ENCODE measurements at regions not wholly inside any gene's neighbourhood (a gene's known extent, or its start where the extent isn't known, plus 50 kb on each side); places are given as distances from the start of the nearest gene placed in this dataset.

- no peaks in the 10 kb centered on the region for H3K9me3 ChIP-seq
- TF ChIP-seq, protein P1, sequence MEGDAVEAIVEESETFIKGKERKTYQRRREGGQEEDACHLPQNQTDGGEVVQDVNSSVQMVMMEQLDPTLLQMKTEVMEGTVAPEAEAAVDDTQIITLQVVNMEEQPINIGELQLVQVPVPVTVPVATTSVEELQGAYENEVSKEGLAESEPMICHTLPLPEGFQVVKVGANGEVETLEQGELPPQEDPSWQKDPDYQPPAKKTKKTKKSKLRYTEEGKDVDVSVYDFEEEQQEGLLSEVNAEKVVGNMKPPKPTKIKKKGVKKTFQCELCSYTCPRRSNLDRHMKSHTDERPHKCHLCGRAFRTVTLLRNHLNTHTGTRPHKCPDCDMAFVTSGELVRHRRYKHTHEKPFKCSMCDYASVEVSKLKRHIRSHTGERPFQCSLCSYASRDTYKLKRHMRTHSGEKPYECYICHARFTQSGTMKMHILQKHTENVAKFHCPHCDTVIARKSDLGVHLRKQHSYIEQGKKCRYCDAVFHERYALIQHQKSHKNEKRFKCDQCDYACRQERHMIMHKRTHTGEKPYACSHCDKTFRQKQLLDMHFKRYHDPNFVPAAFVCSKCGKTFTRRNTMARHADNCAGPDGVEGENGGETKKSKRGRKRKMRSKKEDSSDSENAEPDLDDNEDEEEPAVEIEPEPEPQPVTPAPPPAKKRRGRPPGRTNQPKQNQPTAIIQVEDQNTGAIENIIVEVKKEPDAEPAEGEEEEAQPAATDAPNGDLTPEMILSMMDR (IDR thresholded peaks at IDR 0.05), result no peak
- TF ChIP-seq POLR2A (IDR thresholded peaks at IDR 0.05), result no peak
- H3K27ac ChIP-seq, result no peak overlapping the region
- intact Hi-C loops (cut with DNase I), result no loop called here
- WGBS, 4 donors, result 82 to 86% (median 84%) methylated on average over 3 of the region's 3 CpGs
- H3K4me1 ChIP-seq, result peaks cover 0 to 2% (median 0%) of the 10 kb centered on the region in 12 donors
- H3K36me3 ChIP-seq, result no peaks in the 10 kb centered on the region
- DNase-seq (no peak), ATAC-seq (no peak)
- H3K27me3 ChIP-seq, result no peaks in the 10 kb centered on the region
- H3K4me3 ChIP-seq, result no peak overlapping the region
These were observed 99.6 kb downstream of the KLF6 start for GRCh38 chr10:3685384-3685783.

DNA sequence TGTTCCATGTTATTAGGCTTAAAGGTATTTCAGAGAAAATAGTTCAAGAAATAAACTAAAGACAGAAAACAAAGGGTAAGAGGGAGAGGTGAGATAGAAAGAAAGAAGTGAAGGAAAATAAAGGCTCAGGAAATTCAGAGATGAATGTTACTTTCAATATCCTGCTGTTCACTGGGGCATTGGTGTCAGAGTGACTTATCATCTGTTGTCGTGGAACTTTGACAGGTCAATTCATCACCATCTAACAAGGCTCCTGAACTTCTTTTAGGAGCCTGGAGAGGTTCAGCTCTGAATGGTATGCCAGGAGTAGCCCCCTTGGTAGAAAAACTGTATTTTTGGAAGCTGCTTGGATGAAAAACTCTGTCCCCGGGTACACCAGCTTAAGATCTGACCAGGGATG lies 100.1 kb downstream of the KLF6 start:
- 47 to 68% (median 63%) methylated on average over 2 of the region's 2 CpGs for WGBS, 4 donors

GRCh38 chr10:3683560-3683959 lies 101.4 kb downstream of the KLF6 start:
- ATAC-seq, result no peak
- Histone ChIP-seq H3K4me1 (peaks cover 0 to 2% (median 0%) of the 10 kb centered on the region in 12 donors), H3K36me3 (no peaks in the 10 kb centered on the region), H3K4me3 (no peak overlapping the region), H3K9me3 (no peaks in the 10 kb centered on the region), H3K27me3 (no peaks in the 10 kb centered on the region), H3K27ac (no peak overlapping the region)
- 93 to 94% (median 94%) methylated on average over 4 of the region's 4 CpGs for WGBS, 4 donors
- intact Hi-C loops (cut with DNase I), result no loop called here
- TF ChIP-seq POLR2A (IDR thresholded peaks at IDR 0.05), result no peak
- TF ChIP-seq, protein P1 (IDR thresholded peaks at IDR 0.05), result no peak
- no peak for DNase-seq

More for the DNA sequence above, 100.1 kb downstream of the KLF6 start:
- DNase-seq, result no peak
- H3K36me3 ChIP-seq, result no peaks in the 10 kb centered on the region
- intact Hi-C loops (cut with DNase I), result no loop called here
- no peak for TF ChIP-seq POLR2A (IDR thresholded peaks at IDR 0.05)
- TF ChIP-seq, protein P1 (IDR thresholded peaks at IDR 0.05), result no peak
- H3K27ac ChIP-seq, result no peak overlapping the region
- ATAC-seq, result no peak
- no peak overlapping the region for H3K4me3 ChIP-seq
- no peaks in the 10 kb centered on the region for H3K27me3 ChIP-seq
- H3K9me3 ChIP-seq, result no peaks in the 10 kb centered on the region
- H3K4me1 ChIP-seq, result peaks cover 0 to 2% (median 0%) of the 10 kb centered on the region in 12 donors

DNA sequence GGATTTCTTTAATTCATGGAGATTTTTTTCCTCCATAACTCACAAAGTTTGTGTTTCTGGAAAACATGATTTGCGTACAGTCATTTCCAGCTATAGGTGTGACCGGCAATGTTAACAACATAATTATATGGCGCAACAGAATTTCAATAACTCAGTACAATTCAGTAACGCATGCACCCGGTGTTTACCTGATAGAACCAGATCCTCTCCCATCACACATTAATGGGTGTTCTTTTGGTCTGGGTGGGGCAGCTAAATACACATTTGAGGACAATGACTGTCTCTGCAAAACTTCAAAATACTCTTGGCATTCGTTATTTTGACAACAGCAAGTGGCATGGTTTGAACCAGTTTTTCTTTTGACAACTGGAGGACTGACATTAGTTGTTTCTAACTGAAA lies 102.3 kb downstream of the KLF6 start:
- intact Hi-C loops (cut with DNase I), result no loop called here
- Histone ChIP-seq H3K27ac (no peak overlapping the region), H3K36me3 (no peaks in the 10 kb centered on the region), H3K9me3 (no peaks in the 10 kb centered on the region), H3K4me3 (no peak overlapping the region), H3K4me1 (peaks cover 0 to 2% (median 0%) of the 10 kb centered on the region in 12 donors), H3K27me3 (no peaks in the 10 kb centered on the region)
- no peak for TF ChIP-seq POLR2A (IDR thresholded peaks at IDR 0.05)
- TF ChIP-seq, protein P1 (IDR thresholded peaks at IDR 0.05), result no peak
- WGBS, 4 donors, result 95 to 99% (median 97%) methylated on average over 6 of the region's 6 CpGs
- DNase-seq (no peak), ATAC-seq (no peak)

All from heart left ventricle (tissue), 16 donors.